HG03457 (cell line): ENCODE measurements at regions not wholly inside any gene's neighbourhood (a gene's known extent, or its start where the extent isn't known, plus 50 kb on each side); places are given as distances from the start of the nearest gene placed in this dataset.

ENCODE experiments used
- ATAC-seq: cut with Tn5 transposase; IDR thresholded peaks from one replicate; pipeline ENCODE4 v1.9.1; 2021; ENCODE audit warnings: moderate number of reproducible peaks; ENCODE audit not compliant: unreplicated experiment

DNA sequence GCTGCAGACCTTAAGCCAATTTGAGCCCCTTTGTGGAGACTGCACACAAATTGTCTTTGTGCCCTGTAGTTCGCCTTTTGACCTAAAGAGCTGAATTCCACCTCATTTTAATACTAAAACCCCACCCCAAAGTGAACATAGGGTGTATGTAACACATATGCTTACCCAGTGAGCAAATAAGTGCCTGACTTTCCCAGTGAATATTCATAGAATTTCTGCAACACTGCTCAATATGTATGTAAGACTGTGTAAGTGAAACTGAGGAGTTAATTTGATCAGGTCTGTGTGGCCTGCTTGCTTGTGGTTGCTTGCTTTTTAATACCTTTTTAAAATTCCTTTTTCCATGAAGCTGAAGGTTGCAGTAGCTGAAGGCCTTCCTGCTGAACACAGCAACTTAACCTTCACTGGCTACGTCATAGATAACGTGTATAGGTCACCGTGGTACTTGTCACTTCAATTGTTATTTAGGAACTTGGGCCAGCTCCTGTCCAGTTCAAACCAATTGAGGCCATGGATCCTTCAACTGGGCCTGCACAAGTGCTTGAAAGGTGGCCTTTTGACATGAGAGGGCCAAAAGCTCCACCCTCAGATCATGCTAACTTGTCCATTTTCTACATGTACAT is 131.7 kb upstream of the BTBD3 start:
- no peak for ATAC-seq

DNA sequence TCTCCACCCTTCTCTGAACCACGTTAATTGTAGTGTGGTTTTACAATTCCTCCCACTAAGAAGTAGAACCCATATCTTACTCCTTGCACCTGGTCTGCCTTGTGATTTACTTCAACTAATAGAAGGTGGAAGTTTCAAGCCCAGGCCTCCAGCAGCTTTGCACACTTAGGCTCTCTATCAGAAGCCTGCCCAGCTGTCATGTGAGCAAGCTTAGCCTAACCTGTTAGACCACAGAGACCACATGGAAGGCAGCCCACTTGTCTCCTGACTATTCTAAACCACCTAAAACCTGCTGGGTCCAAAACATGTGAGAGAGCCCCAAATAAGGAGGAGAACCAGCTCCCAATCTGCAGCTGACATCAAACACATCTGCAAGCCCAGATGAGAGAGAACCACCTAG is 127.6 kb upstream of the BTBD3 start:
- no peak for ATAC-seq

DNA sequence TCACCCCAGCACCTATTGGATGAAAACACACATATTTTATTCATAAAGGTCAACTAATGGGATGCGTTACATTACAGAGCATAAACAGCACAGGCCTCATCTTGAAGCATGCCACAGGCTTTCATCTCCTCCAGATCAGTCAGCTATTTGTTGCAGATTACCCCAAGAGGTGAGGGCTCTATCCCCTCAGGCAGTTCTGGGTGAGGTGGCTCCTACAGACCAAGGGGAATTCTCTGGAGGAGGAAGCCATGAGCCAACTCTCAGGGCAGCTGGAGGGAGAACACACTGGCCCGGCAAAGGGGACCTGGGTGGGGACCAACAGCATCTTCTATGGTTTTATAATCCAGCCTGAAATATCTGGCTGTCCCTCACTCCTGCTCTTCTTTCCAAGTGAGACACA is 126.4 kb upstream of the BTBD3 start:
- ATAC-seq: no peak

DNA sequence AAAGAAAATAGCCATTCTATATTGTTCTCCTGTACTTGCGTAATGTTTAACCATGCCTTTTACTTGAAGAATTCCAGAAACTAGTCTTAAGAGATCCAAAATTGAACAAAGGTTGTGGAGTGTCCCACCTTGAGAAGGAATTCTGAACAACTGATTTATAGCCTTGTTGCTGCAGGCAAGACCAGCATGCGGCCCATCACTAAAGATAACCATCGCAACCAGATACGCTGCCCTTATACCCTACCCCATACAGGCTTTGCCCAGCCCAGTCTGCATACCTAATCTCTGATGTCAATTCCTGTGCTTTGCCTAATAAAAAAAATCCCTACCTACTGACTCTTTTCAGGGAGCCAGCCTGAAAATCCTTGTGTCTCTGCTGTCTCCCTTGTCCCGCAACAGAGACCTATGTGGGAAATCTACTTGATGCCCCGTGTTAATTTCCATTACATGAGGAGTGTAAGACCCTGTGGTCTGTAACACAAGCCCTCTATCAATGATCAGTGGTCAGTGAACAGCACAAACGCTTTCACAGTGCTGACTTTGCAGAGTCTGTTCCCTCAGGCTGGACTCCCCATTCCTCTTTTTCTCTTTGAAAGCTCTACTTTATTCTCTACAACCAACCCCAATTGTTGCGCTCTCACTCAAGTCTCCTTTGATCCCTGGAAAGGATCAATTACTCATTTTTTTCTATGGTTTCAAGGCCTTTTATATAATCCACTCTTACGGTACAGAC is 125.7 kb upstream of the BTBD3 start:
- no peak for ATAC-seq

DNA sequence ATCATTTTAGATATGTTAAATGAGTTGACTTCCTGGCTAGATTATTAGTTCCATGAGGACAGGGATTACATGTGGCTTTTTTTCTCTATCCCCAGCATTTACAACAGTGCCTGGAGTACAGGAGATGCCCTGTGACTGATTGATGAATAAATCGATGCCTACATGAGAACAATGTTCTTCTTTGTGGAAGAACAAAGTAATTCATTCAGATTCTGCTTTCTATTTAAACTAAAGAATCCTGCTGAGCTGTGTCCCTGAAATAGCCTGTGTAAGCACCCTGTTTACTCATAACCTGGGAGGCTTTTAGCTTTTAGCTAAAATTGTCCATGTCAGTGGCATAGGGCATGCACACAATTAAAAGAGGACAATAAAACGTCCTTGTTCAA is 125.1 kb upstream of the BTBD3 start:
- ATAC-seq: no peak

DNA sequence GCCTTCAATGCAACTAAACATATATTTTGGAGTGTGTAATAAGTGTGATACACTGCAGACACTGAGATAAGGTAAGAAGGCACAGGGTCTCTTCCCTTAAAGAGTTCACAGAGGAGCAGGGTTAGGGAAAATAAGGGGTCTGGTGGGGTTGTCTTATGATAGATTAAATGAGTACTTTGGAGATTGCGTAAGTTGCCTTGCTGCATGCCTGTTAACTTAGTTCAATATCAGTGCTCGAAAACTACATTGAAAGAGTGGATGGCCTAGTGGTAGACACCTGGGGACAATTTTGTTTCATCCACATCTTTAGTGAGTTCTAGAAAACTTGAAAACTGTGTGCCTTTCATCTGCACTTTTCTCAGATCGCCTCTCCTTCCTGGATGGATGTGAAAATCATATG is 123.2 kb upstream of the BTBD3 start:
- no peak for ATAC-seq

DNA sequence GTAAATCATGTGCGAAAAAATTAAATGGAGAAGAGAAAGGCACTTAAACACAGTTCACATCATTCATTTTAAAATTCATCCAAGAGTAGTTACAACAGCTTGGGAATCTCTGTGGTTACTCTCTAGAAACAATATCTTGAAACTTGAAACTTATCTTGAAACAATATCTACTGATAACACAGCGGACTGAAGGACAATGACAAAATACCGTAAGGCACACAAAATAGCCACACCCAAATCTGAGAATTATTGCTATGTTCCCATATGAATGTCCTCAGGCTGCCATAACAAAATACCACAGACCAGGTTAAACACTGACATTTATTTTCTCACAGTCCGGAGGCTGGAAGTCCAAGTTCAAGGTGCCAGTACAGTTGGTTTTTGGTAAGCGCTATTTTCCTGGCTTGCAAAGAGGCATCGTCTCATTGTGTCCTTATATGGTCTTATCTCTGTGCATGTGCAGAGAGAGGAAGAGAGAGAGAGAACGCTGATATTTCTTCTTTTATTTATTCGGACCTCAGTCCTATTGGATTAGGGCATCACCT is 122.5 kb upstream of the BTBD3 start:
- no peak for ATAC-seq

DNA sequence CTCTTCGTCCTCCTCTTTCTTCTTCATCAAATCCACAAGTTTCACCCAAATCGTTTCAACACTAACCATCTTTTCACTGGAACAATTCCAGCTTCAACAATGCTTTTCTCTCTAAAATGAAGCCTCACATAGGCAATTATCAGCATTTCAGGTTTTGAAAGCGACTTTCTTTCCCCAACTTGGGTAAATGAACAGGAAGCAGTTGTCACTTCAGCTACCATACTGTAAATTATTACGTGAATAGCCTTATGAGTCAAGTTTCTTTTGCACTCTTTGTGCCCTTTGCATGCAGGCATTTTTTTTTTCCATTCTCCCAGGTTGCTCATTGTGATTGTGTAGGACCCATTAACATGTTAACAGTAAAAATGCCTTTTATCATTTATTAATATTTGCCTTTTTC is 121.7 kb upstream of the BTBD3 start:
- ATAC-seq: no peak

DNA sequence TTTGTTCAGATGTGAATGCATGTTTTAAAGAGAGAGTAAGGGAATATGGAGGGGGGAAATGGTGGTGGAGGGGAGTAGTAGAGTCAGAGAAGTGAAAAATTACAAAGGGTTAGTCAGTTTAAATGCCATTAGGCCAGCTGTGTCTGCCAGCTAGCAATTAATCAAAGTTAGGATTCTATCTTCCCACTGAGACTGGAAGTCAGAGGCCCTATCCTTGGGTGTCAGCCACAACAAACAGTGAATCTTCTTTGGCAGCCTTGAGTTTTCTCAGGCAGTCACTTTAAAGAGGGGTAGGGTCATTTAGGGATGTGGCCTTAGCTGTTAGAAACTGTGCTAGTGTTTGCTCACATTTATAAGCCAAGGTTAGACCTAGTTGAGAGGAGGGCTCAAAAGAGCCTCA is 120.5 kb upstream of the BTBD3 start:
- ATAC-seq: no peak

DNA sequence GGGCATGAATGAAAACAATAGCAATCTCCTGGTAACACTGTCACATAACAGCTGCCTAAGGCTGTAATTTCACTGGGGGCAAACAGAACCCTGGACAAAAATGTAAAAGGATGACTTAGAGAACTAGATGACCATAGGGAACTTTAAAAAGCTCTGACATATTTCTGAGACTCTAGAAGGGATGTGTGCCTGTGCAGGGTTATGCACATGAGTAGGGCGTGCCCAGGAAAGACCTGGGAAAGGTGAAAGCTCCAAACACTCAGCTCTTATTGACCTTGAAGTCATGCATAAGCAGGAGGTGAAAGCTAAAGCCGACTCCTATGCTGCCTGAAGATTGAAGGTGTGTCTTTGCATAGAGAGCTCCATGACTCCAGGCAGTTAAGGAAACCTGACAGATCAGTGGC is 118.4 kb upstream of the BTBD3 start:
- ATAC-seq: no peak

DNA sequence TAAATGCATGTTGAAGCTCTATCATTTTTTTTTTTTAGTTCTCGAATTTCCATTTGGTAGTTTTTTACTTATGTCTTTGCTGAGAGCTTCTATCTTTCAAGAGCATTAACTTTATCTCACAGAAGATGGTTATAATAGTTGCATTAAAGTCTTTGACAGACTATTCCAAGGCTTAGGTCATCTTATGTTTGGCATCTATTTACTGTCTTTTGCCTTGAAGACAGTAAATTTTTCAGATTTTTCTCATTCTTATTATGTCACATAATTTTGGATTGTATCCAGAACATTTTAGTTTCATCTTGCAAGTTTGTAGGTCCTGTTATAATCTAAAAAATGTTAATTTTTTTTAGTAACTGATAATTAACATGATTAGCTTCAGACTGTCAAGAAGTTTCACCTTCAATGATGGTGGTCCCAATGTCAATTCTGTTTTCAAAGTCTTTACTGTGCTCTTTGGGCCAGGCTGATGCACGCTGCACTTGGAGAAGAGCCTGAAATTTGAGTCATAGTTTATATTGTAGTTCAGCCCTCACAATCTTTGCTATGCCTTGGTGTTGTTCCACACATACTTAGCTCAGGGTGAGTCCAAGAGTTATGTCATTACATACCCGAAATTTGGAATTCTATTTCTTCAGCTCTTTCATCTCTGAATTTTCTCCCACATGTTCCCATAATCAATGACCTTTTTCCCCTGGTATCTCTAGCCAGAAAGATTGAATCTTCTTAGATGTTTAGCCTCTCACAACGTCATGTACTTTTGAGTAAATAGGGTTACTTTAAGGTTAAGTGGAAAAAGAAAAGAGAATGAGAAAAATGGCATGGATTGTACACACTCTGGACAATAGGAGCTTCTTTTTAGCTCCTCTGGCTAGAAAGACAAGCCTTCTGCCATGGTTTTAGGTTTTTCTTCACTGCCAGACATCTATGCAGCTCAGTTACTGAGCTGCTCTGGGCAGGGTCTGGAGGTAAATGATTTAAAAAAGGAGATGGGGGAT is 110.3 kb upstream of the BTBD3 start:
- ATAC-seq: no peak

DNA sequence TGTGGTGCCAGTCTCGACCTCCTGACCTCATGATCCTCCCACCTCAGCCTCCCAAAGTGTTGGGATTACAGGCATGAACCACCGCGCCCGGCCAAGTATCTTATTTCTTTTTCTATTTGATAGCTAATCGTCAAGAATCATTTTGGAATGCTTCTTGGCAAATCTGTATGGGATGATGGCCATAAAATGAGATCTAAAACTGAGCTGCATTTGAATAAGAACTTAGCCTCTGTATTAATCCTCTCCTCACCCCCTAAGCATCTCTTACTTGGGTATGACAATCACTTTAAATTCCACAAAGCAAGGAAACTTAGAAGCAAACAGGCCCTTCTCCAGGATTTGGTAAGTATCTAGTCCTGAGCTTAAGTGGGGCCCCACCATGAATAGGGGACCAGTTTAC is 108.9 kb upstream of the BTBD3 start:
- ATAC-seq: no peak

DNA sequence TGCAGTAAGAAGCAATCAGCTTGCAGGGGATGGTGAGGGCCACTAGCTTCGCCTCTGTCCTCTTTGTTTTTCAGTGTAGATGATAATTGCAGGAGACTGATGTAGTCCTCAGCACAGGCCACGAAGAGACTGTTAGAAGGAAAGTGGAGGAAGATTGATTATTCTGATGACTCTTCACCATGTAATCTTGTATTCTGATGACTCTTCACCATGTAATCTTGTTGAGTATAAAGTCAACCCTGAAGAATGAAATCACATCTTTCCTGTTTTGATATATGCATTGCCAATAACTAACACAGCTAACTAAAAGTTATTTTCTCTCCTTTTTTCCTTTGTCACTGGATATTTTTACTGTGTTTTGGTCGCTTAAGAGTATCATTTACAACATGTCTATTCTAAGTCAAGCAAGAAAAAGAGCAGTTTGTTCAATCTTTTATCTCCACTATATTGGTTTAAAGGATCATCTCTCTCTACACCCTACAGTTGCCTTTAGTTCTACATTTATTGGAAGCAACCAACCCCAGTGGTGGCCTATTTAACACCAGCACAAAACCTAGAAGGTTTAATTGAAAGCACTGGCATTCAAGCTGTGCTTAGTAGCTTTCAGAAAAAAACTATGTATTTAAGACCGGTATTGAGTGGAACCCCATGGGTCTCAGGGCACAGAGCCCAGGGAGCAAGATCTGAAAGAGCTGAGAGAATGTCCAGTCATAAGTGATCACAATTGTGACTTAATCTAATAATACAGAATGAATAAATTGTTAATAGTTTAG is 107.2 kb upstream of the BTBD3 start:
- no peak for ATAC-seq

DNA sequence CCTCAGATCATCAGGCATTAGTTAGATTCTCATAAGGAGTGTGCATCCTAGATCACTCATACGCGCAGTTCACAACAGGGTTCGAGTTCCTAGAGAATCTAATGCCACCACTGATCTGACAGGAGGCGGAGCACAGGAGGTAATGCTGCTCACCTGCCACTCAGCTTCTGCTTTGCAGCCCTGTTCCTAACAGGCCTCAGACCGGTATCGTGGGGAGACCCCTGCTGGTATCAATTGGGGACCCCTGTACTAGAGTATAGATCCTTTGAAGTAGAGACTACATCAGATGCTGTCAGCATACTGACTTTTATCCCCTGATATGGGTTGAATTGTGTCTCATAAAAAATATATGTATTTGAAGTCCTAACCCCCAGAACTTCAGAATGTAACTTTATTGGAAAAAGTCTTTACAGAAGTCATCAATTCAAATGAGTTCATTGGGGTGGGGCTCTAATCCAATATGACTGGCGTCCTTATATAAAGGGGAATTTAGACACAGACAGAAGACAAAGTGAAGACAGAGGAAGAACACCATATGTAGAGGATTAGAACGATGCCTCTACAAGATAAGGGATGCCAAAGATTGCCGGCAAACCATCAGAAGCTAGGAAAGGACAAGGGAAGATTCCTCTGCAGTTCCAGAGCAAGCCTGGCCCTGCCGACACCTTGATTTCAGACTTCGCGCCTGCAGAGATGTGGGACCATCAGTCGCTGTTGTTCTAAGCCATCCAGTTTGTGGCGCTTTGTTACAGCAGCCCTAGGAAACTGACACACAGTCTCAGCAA is 104.4 kb upstream of the BTBD3 start:
- no peak for ATAC-seq

DNA sequence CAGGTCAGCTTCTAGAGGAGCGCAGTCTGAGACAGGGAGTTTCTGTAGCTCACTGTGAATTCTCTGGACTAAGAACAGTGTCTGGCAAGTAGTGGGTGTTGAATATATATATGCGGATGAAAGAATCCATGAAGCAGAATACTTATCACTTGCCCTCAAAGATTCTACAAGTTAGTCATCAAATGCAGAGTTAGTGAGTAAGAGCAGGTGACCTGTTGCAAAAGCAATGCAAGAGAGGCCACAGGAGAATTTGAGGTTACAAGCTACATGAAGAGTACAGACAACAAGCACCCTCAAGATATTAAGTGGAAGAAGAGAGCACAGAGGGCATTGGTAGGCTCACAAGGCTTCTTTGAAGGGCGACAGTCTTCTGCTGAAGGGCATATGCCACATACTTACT is 103.4 kb upstream of the BTBD3 start:
- ATAC-seq: no peak

DNA sequence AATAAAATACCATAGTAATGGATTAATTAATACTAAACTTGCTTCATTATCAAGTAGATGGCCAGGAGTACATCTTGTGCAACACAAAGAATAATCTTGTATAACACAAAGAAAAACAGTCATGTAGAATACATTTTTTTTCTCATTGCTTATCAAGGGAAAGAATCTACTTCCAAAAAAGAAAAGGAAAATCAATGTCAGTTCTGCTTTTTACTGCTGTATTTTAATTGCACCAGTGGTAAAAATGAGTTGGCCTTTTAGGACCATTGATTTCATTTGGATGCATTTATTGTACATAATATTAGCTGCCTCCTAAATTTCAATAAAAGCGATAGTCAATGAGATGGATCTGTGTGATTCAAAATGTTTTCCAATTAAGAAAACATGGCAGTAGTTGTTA is 96.9 kb upstream of the BTBD3 start:
- no peak for ATAC-seq

DNA sequence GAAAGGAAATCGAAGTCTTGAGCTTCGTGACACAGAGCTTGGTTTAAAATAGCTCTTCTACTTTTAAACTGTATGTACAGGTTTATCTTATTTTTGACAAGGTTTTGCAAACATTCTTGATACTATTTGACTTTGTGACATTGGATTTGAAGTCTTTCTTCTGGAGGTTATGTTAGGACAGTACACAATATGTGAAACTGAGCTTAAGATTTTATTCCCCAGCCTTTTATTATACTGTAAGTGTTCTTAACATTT is 95.2 kb upstream of the BTBD3 start:
- ATAC-seq: no peak

DNA sequence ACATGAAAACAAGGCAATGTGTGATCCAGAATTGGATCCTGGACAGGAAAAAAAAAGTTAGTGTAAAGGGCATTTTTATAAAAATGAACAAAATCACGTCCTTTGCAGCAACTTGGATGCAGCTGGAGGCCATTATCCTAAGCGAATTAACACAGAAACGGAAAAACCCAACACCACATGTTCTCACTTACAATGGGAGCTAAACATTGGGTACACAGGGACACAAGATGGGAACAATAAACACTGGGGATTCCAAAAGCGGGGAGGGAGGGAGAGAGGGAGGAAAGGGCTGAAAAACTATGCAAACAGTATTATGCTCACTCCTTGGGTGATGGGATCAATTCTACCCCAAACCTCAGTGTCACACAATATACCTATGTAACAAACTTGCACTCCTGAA is 91.4 kb upstream of the BTBD3 start:
- no peak for ATAC-seq

DNA sequence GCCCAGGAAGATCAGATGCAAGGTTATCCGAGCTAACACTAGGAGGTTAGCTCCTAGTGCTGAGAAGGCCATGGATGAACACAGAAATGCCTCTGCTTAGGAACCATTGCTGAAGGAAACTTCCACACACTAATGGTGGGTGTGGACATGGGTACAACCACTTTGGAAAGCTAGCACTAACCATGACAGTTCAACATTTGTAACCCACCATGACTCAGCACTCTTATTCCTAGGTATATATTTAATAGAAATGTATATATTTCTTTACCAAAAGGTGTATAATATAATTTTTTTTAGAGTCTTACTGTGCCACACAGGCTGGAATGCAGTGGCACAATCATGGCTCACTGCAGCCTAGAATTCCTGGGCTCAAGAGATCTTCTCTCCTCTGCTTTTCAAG is 85.3 kb upstream of the BTBD3 start:
- no peak for ATAC-seq

DNA sequence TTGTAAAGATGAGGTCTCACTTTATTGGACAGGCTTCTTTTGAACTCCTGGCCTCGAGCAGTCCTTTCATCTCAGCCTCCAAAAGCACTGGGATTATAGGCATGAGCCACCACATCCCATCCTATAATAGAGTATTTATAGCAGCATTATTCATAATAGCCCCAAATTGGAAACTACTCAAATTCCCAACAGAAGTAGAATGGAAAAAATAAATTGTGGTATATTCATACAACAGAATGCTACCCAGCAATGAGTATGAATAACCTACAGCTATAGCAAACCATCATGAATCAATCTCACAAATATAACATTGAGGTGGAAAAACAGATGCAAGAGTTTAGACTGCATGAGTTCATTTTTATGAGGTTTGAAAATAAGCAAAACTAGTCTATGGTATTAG is 84.8 kb upstream of the BTBD3 start:
- no peak for ATAC-seq
